H54 (cell line): ENCODE measurements at regions not wholly inside any gene's neighbourhood (a gene's known extent, or its start where the extent isn't known, plus 50 kb on each side); places are given as distances from the start of the nearest gene placed in this dataset.

Source experiments
- DNase-seq: peaks from one replicate; pipeline ENCODE4 v3.0.0; 2011; ENCODE audit warnings: low spot score, mixed read lengths; ENCODE audit not compliant: insufficient read length
- FAIRE-seq: peaks from 3 replicates; lab custom pipeline; 2011; peaks lifted over from hg19 to GRCh38; lab: Jason Lieb, UNC
- POLR2A ChIP-seq: IDR thresholded peaks from 2 replicates; pipeline ENCODE4 v1.6.1; 2011; ENCODE audit warnings: low read depth, mild to moderate bottlenecking, low read length

GRCh38 chr2:224190936-224191270 is 151.8 kb upstream of the SERPINE2 start:
- FAIRE-seq: peak; percentile 55
- DNase-seq: no peak
- TF ChIP-seq POLR2A: no peak

- FAIRE-seq: no peak
Observed at GRCh38 chr2:224190234-224190935, 151.3 kb upstream of the SERPINE2 start.

GRCh38 chr2:224187220-224187619 is 148.1 kb upstream of the SERPINE2 start:
- no peak for DNase-seq
- FAIRE-seq: no peak
- TF ChIP-seq POLR2A: no peak

More at GRCh38 chr2:224190234-224190935, 151.3 kb upstream of the SERPINE2 start:
- DNase-seq: no peak
- TF ChIP-seq POLR2A: no peak

GRCh38 chr2:224185023-224185601 is 146.0 kb upstream of the SERPINE2 start:
- no peak for TF ChIP-seq POLR2A
- DNase-seq (no peak), FAIRE-seq (no peak)

GRCh38 chr2:224183086-224183485 is 144.0 kb upstream of the SERPINE2 start:
- no peak for TF ChIP-seq POLR2A
- FAIRE-seq (no peak), DNase-seq (no peak)

- DNase-seq: no peak
- no peak for TF ChIP-seq POLR2A
- no peak for FAIRE-seq
Observed at GRCh38 chr2:224182498-224182897, 143.4 kb upstream of the SERPINE2 start.

- TF ChIP-seq POLR2A: no peak
- DNase-seq (no peak), FAIRE-seq (no peak)
Observed at GRCh38 chr2:224181534-224182155, 142.6 kb upstream of the SERPINE2 start.

- DNase-seq: no peak
- no peak for TF ChIP-seq POLR2A
- FAIRE-seq: no peak
Observed at GRCh38 chr2:224180810-224181209, 141.7 kb upstream of the SERPINE2 start.

GRCh38 chr2:224178056-224178455 is 139.0 kb upstream of the SERPINE2 start:
- FAIRE-seq: no peak
- no peak for TF ChIP-seq POLR2A
- DNase-seq: no peak

GRCh38 chr2:224175538-224175937 is 136.5 kb upstream of the SERPINE2 start:
- no peak for TF ChIP-seq POLR2A
- DNase-seq (no peak), FAIRE-seq (no peak)

GRCh38 chr2:224174990-224175389 is 135.9 kb upstream of the SERPINE2 start:
- FAIRE-seq (no peak), DNase-seq (no peak)
- TF ChIP-seq POLR2A: no peak

- TF ChIP-seq POLR2A: no peak
- DNase-seq (no peak), FAIRE-seq (no peak)
Observed at GRCh38 chr2:224174521-224174920, 135.4 kb upstream of the SERPINE2 start.

GRCh38 chr2:224173933-224174332 is 134.8 kb upstream of the SERPINE2 start:
- DNase-seq (no peak), FAIRE-seq (no peak)
- no peak for TF ChIP-seq POLR2A

GRCh38 chr2:224173210-224173609 is 134.1 kb upstream of the SERPINE2 start:
- FAIRE-seq: no peak
- DNase-seq: no peak
- TF ChIP-seq POLR2A: no peak

GRCh38 chr2:224171226-224171625 is 132.1 kb upstream of the SERPINE2 start:
- DNase-seq: no peak
- no peak for TF ChIP-seq POLR2A
- FAIRE-seq: no peak
